OCI-LY1 (cell line): ENCODE measurements at regions not wholly inside any gene's neighbourhood (a gene's known extent, or its start where the extent isn't known, plus 50 kb on each side); places are given as distances from the start of the nearest gene placed in this dataset.

Source experiments
- H2AFZ ChIP-seq: fragments of 200-600 bp; sonication (generic), shearing (Covaris generic); 2 replicates; pipeline ENCODE4 v1.6.0; 2014; ENCODE audit warnings: antibody characterized with exemption, mild to moderate bottlenecking, low read length
- H3F3A ChIP-seq: fragments of 200-600 bp; sonication (generic), shearing (Covaris generic); 2 replicates; pipeline ENCODE4 v1.6.0; 2014; ENCODE audit warnings: mild to moderate bottlenecking, antibody characterized with exemption, low read length, moderate library complexity; ENCODE audit not compliant: insufficient read depth
- H3K27ac ChIP-seq: fragments of 200-600 bp; sonication (generic); 2 replicates; pipeline ENCODE4 v1.5.1; 2014; ENCODE audit warnings: low read length, mixed run types, mild to moderate bottlenecking, low read depth; ENCODE audit not compliant: poor library complexity, severe bottlenecking
- H3K27me3 ChIP-seq: fragments of 200-600 bp; sonication (generic); 2 replicates; pipeline ENCODE4 v1.6.0; 2014; ENCODE audit warnings: antibody characterized with exemption, mild to moderate bottlenecking, low read length, moderate library complexity; ENCODE audit not compliant: insufficient read depth
- H3K36me3 ChIP-seq: fragments of 200-600 bp; sonication (generic); 2 replicates; pipeline ENCODE4 v1.6.1; 2014; ENCODE audit warnings: mild to moderate bottlenecking, antibody characterized with exemption, low read length, moderate library complexity, mixed read lengths; ENCODE audit not compliant: insufficient read depth
- H3K4me1 ChIP-seq: fragments of 200-600 bp; sonication (generic); 2 replicates; pipeline ENCODE4 v1.5.1; 2014; ENCODE audit warnings: mild to moderate bottlenecking, low read length, moderate library complexity; ENCODE audit not compliant: insufficient read depth, severe bottlenecking
- H3K4me2 ChIP-seq: fragments of 200-600 bp; sonication (generic), shearing (Covaris generic); 2 replicates; pipeline ENCODE4 v1.6.1; 2014; ENCODE audit warnings: low read length
- H3K4me3 ChIP-seq: fragments of 200-600 bp; sonication (generic); 2 replicates; pipeline ENCODE4 v1.5.1; 2014; ENCODE audit warnings: low read length, low read depth, mild to moderate bottlenecking, mixed read lengths; ENCODE audit not compliant: poor library complexity, severe bottlenecking
- H3K79me2 ChIP-seq: fragments of 200-600 bp; shearing (Covaris generic); 2 replicates; pipeline ENCODE4 v1.6.1; 2016; ENCODE audit warnings: mixed run types, low read length, mixed read lengths; ENCODE audit not compliant: insufficient read depth
- H3K9ac ChIP-seq: fragments of 200-600 bp; sonication (generic), shearing (Covaris generic); 2 replicates; pipeline ENCODE4 v1.6.1; 2014; ENCODE audit warnings: mild to moderate bottlenecking, low read length, mixed read lengths
- H3K9me2 ChIP-seq: fragments of 200-600 bp; sonication (generic), shearing (Covaris generic); 2 replicates; pipeline ENCODE4 v1.6.1; 2014; ENCODE audit warnings: low read depth, mild to moderate bottlenecking, low read length, mixed read lengths
- H3K9me3 ChIP-seq: fragments of 200-600 bp; shearing (Covaris generic); 2 replicates; pipeline ENCODE4 v1.6.1; 2014; ENCODE audit warnings: low read length, mixed read lengths
- H4K20me1 ChIP-seq: fragments of 200-600 bp; sonication (generic), shearing (Covaris generic); 2 replicates; pipeline ENCODE4 v1.6.0; 2016; ENCODE audit warnings: mild to moderate bottlenecking, low read length; ENCODE audit not compliant: insufficient read depth
- EZH2 ChIP-seq: fragments of 200-600 bp; sonication (generic), shearing (Covaris generic); IDR thresholded peaks from 2 replicates; pipeline ENCODE4 v1.8.0; 2017; ENCODE audit warnings: borderline replicate concordance, mixed run types, mild to moderate bottlenecking, antibody characterized with exemption, low read length, moderate library complexity, mixed read lengths
- TF ChIP-seq, protein P1 (sequence below): fragments of 200-600 bp; sonication (generic), shearing (Covaris generic); IDR thresholded peaks from 2 replicates; pipeline ENCODE4 v1.5.1; 2017; ENCODE audit warnings: mild to moderate bottlenecking, antibody characterized with exemption, low read length, moderate library complexity, mixed read lengths

DNA sequence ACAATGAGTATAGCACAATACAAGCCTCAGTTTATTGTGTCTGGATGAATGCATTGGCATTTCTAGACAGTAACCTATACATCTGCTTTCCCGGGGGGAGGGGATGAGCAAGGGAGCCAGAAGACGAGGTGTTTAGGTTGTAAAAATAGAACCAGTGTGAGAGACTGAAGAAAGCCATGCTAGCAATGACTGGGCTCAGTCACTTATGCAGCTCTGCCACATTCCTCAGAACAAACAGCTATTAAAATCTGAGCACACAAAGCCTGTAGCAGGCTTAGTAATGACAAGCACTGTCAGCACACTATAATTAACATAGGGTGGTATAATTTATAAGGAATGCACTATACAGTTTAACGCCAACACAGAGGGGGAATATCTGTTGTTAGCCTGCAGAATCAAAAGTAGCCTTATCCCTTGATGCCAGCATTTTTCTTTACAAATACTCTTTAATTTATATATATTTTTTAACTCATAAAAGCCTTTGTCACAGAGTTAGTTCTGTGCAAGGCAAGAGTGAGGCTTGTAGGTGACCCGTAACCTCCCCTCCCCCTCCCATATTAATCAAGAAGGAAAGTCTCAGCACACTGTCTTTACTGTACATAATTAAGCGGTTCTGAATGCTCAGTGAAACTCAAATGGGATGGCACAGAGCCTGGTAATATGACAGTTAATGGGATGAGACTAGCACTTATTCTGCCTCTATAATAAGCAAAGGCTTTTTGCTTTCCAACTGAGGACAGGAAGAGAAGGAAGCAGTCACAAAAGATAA is 295.4 kb downstream of the CSNK1G3 start:
- H2AFZ ChIP-seq: peak overlapping the region; percentile 59; the same call in 1 of the 2 replicates
- H3K4me1 ChIP-seq: peaks cover 81% of the 10 kb centered on the region
- H3K79me2 ChIP-seq: no peaks in the 10 kb centered on the region
- no peak overlapping the region for H3K4me3 ChIP-seq
- peaks cover 3% of the 10 kb centered on the region; the same call in 1 of the 2 replicates for H3F3A ChIP-seq
- H3K36me3 ChIP-seq: no peaks in the 10 kb centered on the region
- no peaks in the 10 kb centered on the region for H4K20me1 ChIP-seq
- no peaks in the 10 kb centered on the region for H3K9me2 ChIP-seq
- H3K27ac ChIP-seq: peak overlapping the region; percentile 77
- TF ChIP-seq EZH2: no peak
- H3K27me3 ChIP-seq: no peaks in the 10 kb centered on the region
- H3K9me3 ChIP-seq: no peaks in the 10 kb centered on the region
- peak overlapping the region; percentile 18; the same call in 1 of the 2 replicates for H3K4me2 ChIP-seq
- no peak overlapping the region; the same call in 1 of the 2 replicates for H3K9ac ChIP-seq

DNA sequence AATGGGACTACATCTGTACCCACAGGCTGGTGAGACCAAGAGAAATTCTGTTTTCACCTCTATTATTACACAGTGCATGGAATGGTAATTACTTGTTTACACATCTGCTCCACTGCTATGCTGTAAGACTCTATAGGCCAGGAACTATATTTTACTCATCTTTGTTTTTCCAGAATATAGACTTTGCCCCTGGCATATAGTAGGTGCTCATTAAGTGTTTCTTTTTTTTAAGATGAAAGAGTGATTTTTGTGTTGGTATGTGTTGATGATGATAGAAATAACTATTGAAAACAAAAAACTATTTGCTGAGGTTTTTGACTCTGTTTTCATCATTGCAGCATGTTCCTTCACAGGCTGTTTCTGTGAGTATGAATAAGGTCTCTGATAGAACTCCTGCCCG is 294.7 kb downstream of the CSNK1G3 start:
- Histone ChIP-seq H4K20me1 (no peaks in the 10 kb centered on the region), H3K79me2 (no peaks in the 10 kb centered on the region), H3K4me1 (peaks cover 75% of the 10 kb centered on the region), H3K4me2 (no peak overlapping the region), H3K27me3 (no peaks in the 10 kb centered on the region), H3K9me3 (no peaks in the 10 kb centered on the region), H3K4me3 (no peak overlapping the region), H3F3A (peaks cover 2% of the 10 kb centered on the region; the same call in 1 of the 2 replicates), H3K27ac (peak overlapping the region; percentile 77), H3K36me3 (no peaks in the 10 kb centered on the region), H3K9ac (no peak overlapping the region), H3K9me2 (no peaks in the 10 kb centered on the region), H2AFZ (no peak overlapping the region; the same call in 1 of the 2 replicates)
- TF ChIP-seq, protein P1, sequence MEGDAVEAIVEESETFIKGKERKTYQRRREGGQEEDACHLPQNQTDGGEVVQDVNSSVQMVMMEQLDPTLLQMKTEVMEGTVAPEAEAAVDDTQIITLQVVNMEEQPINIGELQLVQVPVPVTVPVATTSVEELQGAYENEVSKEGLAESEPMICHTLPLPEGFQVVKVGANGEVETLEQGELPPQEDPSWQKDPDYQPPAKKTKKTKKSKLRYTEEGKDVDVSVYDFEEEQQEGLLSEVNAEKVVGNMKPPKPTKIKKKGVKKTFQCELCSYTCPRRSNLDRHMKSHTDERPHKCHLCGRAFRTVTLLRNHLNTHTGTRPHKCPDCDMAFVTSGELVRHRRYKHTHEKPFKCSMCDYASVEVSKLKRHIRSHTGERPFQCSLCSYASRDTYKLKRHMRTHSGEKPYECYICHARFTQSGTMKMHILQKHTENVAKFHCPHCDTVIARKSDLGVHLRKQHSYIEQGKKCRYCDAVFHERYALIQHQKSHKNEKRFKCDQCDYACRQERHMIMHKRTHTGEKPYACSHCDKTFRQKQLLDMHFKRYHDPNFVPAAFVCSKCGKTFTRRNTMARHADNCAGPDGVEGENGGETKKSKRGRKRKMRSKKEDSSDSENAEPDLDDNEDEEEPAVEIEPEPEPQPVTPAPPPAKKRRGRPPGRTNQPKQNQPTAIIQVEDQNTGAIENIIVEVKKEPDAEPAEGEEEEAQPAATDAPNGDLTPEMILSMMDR: no peak
- no peak for TF ChIP-seq EZH2

GRCh38 chr5:123805300-123805699 is 293.3 kb downstream of the CSNK1G3 start:
- Histone ChIP-seq H3K27me3 (no peaks in the 10 kb centered on the region), H3K36me3 (no peaks in the 10 kb centered on the region), H3K4me2 (no peak overlapping the region), H3K4me1 (peaks cover 62% of the 10 kb centered on the region), H3K9me3 (no peaks in the 10 kb centered on the region), H3K27ac (no peak overlapping the region), H3K9me2 (no peaks in the 10 kb centered on the region), H3F3A (no peaks in the 10 kb centered on the region), H4K20me1 (no peaks in the 10 kb centered on the region), H3K79me2 (no peaks in the 10 kb centered on the region), H3K9ac (no peak overlapping the region), H3K4me3 (no peak overlapping the region), H2AFZ (no peak overlapping the region)
- TF ChIP-seq EZH2: no peak
- TF ChIP-seq, protein P1: no peak

GRCh38 chr5:123803359-123803758 is 291.4 kb downstream of the CSNK1G3 start:
- H3K36me3 ChIP-seq: no peaks in the 10 kb centered on the region
- H3K27me3 ChIP-seq: no peaks in the 10 kb centered on the region
- H2AFZ ChIP-seq: no peak overlapping the region

More at GRCh38 chr5:123803359-123803758, 291.4 kb downstream of the CSNK1G3 start:
- no peaks in the 10 kb centered on the region for H3K9me3 ChIP-seq
- H4K20me1 ChIP-seq: no peaks in the 10 kb centered on the region
- H3K4me1 ChIP-seq: peaks cover 48% of the 10 kb centered on the region
- peak overlapping the region; percentile 69 for H3K27ac ChIP-seq
- H3K4me3 ChIP-seq: no peak overlapping the region
- H3K4me2 ChIP-seq: peak overlapping the region; percentile 17; the same call in 1 of the 2 replicates
- H3K79me2 ChIP-seq: no peaks in the 10 kb centered on the region
- H3F3A ChIP-seq: no peaks in the 10 kb centered on the region
- H3K9me2 ChIP-seq: no peaks in the 10 kb centered on the region
- no peak overlapping the region; the same call in 1 of the 2 replicates for H3K9ac ChIP-seq
- TF ChIP-seq, protein P1: no peak
- TF ChIP-seq EZH2: no peak
